GM19395 (cell line): ENCODE measurements at regions not wholly inside any gene's neighbourhood (a gene's known extent, or its start where the extent isn't known, plus 50 kb on each side); places are given as distances from the start of the nearest gene placed in this dataset.
"Not testable (repeated sequence)": the region's sequence is repeated elsewhere in the genome, so short reads cannot be mapped to it uniquely, and the experiment has no call there.

Experiments used
- ATAC-seq: cut with Tn5 transposase; IDR thresholded peaks from one replicate; pipeline ENCODE4 v1.9.1; 2021; ENCODE audit warnings: mild to moderate bottlenecking, moderate library complexity; ENCODE audit not compliant: unreplicated experiment

DNA sequence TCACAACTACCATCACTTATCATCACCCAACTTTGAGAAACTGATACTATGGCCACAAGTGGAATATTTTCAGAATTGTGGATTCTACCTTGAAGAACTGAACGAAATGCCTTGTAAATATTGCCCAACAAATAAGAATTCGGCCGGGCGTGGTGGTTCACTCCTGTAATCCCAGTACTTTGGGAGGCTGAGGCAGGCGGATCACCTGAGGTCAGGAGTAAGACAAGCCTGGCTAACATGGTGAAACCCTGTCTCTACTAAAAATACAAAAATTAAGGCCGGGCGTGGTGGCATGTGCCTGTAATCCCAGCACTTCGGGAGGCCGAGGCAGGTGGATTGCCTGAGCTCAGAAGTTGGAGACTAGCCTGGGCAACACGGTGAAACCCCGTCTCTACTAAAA, 862.7 kb downstream of the ZPLD1 start:
- not testable (repeated sequence) for ATAC-seq

DNA sequence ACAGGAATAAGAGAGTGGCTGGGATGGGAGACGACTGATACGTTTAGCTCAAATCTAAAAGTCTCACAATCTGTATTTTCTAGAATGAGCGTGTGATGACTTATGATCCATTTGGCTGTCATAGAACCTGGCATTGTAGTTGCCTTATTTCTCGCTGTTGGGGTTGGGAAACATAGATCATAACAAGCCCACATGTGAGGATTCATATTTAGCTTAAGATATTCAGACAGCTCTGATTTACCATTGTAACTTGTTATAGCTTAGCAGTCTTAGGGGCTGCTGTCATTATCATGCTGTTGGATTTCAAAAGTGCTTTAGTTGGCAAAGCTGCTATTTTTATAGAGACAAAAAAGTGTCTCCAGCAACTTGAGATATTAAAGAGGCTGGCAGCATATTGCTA, 871.3 kb downstream of the ZPLD1 start:
- ATAC-seq = no peak

DNA sequence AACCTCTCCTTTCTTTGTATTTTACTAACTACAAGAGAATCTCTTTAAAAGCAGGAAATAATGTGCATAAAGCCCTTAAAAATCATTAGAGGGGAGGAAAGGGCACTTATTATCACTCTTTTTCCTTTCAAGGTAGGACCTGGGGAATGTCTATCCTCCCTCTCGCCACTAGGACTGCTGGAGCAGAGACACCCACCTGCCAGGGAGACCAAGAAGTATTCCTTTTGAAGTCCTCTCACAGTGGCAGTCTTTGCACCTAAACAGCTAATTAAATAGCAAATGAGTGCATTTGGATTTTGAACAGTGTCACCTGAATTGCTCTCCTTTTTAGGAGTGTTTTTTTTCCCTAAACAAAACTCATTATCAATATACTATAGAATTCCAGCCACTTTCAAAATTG, 874.1 kb downstream of the ZPLD1 start:
- no peak for ATAC-seq

DNA sequence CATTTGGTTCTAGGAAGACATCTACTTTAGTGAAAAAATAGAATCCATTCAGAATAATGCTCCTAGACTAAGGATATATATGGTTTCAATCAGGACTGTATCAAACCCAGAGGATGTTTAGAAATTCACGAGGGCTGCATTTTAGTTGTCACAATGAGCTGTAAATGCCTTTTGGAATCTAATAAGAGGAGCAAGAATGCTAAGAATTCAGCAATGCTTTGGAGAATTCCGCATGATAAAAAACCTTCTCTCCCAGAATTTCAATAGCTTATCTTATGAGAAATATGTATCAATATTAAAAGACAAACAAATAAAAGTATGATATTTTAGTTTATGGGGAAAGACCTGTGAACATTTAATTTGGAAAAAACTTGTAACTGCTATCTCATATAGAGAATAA, 885.1 kb downstream of the ZPLD1 start:
- ATAC-seq = no peak

DNA sequence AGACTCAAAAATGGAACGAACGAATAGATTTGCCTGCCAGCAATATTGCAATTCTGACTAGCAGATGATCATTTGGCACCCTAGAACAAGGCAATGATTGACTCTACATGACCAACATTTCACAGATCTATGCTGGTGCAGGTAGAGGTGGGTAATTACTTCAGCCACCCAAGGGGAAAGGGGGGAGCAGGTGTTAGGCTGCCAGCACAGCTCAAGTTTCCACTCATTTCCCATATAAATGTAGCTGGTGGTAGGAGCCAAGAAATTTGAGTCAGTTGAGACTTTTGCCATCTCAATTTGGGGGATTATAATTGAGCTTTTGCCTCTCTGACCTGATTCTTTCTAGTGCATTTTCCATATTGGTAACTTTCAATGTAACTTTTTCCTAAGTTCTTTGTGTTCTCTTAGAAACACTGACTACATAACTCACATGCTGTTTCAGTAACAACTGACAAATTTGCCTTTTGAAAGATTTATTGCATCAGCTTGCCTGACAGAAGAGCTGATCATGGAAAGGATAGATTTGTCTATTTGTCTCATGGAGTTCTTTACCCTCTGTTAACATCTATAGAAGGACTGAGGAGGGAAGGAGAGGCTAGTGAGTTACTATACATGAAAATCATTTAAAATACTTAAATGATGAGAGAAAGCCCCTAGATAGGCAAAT, 902.5 kb downstream of the ZPLD1 start:
- ATAC-seq = no peak

DNA sequence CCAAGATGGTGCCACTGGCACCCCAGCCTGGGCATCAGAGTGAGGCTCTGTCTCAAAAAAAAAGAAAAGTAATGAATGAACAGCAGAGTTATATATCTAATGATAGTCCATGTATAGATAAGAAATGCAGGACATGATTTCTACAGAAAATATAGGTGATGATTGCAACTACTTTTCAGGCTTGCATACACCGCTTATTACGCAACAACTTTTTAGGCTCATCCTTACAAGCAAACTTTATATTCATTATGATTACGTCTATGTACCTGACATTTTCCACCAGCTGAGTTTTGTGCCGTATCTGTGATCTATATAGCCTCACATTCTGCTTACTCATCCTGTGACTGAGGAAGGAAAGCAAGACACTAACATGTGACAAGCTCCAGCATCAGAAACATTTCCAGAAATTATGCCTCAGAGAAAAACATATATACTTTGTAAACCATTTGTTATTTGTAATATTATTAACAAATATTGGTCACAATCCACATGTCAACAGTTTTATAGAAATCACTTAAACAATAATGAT, 906.3 kb downstream of the ZPLD1 start:
- ATAC-seq = no peak

DNA sequence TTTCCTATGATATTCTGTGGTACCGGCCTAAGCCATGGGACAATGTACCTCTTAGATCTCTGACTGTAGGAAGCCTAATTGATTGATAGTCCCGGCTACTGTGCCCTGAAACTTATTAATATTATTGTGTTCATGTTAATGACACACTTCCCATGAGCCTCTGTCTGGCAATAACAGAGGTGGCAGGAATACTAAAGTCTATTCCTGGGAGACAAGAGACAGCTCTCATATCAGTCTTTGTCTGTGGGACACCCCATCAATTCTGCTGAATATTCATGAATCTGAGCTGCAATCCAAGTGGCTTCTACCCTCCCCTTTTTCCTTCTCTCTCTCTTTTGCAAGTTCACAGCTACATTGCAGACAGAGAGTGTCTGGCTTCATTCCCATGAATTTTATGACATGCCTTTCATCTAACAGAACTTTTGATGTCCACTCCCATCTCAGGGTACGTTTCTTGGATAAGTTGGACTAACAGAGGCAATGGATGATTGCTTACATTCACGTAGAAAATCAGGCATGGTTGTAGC, 907.5 kb downstream of the ZPLD1 start:
- no peak for ATAC-seq

DNA sequence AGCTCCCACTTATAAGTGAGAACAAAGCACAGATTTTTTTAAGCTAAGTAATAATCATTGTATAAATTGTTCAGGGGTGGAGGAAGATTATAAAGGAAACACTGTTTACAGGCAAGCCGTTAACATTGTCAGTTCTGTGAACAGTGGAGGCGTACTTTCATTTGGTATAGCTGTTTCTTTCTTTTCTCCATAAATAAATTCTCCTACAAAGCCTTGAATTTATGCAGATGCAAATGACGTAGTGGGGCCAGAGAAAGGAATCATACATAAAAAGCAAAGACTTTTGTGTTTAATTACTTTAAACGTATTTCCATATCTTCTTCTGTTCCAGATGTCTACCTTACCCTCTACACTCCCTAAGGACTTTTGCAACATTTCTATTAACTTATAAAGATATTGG, 914.9 kb downstream of the ZPLD1 start:
- ATAC-seq = no peak

DNA sequence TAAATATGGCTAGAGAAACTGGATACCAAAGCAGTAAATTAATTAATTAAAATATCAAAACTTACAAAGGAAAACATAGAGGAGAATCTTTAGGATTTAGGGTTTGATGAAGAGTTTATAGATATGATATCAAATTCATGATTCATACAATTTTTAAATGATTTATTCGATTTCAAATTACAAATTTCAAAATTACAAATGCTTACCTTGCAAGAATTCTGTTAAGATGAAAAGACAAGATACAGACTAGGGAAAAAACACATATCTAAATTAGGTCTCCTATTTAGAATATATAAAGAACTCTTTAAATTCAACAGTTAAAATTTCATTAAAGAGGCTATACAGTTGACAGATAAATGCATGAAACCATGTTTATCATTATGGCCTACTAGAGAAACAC, 930.7 kb downstream of the ZPLD1 start:
- no peak for ATAC-seq

DNA sequence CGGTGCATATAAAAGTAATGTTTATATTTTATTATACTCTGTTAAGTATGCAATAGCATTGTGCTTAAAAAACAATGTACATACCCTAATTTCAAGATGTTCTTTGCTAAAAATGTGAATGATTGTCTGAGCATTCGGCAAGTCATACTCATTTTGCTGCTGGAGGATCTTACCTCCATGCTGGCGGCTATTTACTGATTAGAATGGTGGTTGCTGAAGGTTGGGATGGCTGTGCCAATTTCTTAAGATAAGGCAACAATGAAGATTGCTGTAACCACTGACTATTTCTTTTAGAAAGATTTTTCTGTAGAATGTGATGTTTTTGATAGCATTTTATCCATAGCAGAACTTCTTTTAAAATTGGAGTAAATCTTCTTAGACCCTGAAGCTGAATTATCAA, 932.7 kb downstream of the ZPLD1 start:
- ATAC-seq = no peak

DNA sequence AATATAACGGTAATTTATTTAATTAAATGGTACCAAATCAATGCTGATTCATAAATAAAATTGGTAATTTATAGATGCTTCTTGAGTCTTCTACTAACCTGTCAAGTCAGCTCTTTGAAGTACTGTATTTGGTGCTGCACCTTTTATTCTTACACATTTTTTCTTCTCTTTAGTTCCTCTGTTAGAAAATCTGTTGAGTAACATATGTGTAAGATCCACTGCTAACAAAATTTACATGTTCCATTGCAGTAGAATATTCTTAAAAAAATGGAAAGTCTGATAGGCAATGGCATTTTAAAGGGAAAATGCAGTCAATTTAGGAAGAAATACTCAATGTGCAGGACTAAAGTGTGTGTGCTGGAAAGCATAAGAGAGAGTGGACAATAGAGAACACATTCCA, 936.6 kb downstream of the ZPLD1 start:
- ATAC-seq = no peak

DNA sequence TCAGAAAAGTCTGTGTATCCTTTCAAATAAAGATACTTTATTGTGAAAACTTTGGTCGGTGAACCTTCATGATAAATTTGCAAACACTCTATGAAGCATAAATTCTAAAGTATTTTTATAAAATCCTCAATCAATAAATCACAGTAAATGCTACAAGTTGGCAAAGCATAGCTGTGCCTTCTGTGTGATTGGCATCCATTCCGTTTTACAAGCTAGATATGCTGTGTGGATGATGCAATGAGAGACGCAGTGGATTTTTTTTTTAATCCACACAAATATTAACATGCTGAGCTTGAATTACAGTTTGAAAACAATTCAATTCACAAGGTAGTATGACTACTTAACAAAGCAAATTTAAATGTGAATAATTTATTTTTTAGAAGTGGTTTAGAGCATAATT, 937.2 kb downstream of the ZPLD1 start:
- no peak for ATAC-seq

DNA sequence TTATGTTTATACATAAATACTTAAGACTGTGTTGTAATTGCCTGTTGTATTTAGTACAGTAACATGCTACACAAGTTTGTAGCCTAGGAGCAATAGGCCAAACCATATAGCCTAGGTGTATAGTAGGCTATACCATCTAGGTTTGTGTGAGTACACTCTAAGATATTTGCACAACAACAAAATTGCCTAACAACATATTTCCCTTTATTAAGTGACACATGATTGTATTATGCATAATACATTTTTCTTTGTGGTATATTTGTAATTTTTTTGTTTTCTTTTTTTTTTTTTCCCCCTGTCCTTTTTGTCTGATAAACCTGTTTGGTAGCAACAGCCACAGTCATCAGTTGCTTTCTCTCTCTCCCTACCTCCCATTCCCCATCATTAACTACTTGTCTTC, 945.6 kb downstream of the ZPLD1 start:
- no peak for ATAC-seq

DNA sequence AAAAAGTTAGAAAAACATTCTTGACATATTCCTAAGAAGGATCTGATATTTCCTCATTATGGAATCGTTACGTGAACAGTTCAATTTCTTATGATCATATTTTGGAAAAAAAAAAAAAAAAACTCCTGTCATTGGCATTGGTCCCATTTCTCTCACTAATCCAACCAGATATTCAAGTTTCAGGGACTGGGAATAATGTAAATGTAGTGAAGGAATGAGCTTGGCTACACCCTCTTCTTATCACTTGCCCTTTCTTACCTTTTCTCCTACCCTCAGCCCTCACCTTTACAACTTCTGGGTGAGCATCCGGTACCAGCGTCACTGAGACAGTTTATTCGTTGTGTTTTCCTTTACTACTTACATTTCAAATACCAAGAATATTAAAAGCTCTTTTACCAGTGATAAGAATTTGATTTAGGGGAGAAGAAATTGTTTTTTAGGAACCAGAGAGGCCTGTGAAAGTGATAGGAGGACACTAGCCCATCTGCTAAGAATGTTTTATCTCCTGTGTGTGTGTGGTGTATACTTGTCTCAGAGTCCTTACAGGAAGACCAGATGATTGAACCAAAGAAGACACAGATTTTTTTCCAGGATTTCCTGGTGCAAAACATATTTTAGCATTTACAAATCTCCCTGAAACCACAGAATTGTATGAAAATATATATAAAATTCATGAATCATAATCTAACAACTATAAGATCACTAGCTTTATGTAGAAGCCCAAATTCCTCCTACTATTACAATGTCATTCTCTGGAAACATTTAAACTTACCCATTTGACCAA, 946.7 kb downstream of the ZPLD1 start:
- ATAC-seq = no peak

DNA sequence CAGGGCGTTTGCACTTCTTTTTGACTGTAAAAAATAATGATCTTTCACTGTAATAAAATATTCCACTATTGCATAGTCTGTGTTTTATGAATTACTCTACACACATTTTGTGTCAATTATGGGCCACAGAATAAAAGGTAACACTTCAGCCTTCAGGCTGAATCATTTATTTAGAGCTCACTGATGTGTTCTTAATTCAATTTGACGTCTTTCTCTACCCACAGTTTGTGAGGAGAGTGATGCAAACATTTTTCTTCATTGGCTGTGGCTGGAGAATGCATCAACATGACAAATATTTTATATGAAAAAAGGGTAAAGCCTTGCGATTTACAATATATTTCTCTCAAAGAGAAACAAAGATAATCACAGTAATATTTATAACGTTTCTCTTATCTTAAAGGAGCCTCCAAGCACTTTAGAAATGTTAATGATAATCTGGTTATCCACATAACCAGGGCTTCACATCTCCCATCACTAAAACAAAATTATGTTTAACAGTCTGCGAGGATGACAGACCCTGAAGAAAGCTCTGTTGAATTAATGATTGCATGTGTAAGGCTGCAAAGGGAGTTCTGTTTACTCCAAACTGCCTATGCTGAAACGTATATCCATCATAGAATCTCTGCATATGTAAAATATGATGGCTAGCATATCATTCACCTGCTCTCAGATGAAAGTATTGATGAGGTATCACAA, 951.3 kb downstream of the ZPLD1 start:
- ATAC-seq = no peak

DNA sequence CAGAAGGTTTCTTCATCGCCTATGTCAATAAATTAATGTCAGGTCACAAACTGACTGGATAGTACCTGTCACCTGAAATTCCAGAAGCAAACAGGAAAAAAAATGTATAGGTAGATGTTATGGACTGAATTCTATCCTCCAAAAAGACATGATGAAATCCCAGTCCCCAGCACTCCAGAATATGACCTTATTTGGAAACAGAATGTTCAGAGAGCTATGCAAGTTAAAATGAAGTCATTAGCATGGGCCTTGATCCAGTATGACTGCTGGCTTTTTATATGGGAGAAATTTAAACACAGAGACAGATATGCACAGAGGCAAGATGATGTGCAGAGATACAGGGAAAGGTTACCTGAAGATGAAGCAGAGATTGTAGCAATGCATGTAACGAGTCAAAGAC, 953.4 kb downstream of the ZPLD1 start:
- no peak for ATAC-seq

DNA sequence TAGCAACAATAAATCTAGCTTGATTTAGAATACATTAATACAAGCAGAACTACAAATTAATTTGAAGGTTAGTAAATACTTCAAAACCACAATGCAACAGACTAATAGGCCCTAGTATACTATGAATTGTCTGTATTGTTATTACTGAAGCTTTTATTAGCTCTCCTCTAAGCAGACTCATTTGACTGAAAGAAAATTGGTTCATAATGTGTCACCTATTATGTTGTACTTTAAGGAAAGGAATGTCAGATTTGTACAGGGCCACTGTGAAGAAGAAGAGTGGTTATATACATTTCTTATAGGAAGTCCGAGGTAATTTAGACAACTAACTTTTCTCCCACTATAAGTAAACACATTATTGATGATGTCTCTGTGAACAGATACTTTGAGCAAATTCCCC, 954.5 kb downstream of the ZPLD1 start:
- no peak for ATAC-seq

DNA sequence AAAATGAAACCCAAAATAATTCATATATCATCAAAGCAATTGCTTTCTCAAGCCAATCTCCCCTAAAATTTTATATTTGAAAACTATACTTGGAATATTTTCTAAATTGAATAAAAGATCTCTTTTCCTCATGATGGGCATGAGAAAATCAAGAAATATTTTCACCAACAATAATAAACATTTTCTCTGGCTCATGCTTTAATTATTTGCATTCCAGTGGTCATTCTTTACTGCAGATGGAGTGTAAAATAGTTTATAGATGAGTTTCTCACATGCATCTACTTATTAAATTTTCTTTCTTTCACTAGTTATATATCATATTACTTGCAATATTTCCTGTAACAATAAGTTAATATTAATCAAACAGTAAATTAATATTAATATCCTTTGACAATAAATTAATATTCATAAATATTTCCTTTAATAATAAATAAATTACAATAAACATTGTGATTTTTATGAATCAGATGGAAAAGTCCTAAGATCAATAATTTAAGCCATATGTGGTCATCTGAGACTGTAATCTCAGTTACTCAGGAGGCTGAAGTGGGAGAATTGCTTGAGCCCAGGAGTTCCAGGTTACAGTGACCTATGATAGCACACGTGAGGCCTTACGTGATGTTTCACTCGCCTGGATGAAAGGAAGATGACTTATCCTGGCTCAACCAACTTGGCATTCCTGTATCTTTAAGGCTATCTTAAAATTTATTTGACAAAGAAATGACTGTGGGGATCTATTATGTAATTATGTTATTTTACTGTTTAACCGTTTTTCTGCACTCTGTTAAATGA, 958.8 kb downstream of the ZPLD1 start:
- ATAC-seq = no peak

DNA sequence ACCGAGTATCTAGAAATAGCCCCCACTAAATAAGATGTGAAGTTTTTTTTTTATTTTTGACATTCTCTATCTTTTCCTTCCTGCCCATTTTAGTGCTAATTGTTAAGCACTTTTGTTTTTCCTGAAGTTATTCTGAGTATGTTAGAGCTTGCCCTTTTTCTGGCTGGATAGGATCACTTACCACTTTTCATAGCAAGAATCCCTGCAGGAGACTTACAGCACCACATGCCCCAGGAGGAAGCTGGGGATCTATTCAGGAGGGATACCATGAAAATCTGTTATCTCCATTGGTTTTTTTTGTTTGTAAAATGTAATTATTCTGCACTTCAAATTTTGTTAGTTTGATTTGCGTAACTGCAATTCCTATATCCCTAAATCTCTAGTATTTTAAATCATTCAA, 968.4 kb downstream of the ZPLD1 start:
- ATAC-seq = no peak

DNA sequence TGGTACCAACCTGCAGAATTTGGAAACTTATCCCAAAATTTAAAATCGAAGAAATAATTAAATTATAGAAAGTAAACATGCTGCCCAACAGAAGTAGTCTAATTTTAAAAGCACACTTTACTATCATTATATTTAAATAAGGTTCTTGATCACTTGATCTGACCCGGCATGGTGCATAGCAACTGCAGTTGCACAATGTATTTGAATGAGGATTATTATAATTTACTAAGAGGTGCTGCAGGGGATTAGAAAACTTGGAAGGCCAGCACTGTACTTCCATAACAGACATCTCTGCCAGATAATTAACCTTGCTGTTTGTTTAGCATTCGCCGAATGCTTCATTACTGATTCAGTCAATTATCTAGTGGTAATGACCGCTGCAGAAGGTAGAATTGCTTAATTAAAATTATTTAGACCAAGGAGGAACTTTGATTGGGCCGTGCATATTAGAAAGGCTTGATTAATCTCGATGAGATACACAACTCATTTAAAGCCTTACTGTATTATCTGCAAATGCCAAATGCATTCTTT, 971.6 kb downstream of the ZPLD1 start:
- ATAC-seq = no peak

DNA sequence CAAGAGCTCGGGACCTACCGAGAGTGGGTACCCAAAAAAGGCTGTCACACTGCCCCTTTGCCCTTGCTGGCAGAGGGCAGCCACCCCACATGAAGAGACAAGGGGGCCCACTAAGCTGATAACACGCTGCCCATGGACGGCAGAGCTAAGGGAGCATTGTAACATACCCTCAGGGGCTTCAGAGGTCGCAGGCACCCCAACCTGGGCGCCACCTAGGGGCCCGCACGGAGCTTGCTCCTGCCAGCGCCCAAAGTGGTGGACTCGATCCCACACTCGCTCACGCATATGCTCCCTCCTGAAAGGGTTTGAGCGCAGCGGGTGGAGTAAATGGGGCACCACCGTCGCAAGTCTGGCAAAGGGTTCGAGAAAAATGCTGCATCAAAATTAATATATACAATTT, 975.4 kb downstream of the ZPLD1 start:
- ATAC-seq = no peak
